Keratinocyte (primary cell): ENCODE measurements at regions not wholly inside any gene's neighbourhood (a gene's known extent, or its start where the extent isn't known, plus 50 kb on each side); places are given as distances from the start of the nearest gene placed in this dataset.

Experiments used
- DNase-seq: peaks from one replicate; pipeline ENCODE4 v3.0.0-alpha.2; 2011; ENCODE audit warnings: low read depth, missing footprints, low spot score
- FAIRE-seq: peaks from 2 replicates; lab custom pipeline; 2011; peaks lifted over from hg19 to GRCh38; lab: Jason Lieb, UNC
- H2AFZ ChIP-seq: 2 replicates; pipeline ENCODE4 v1.6.0; 2012; ENCODE audit warnings: low read length, control low read depth, inconsistent platforms; ENCODE audit not compliant: control insufficient read depth
- H3K27ac ChIP-seq: 2 replicates; pipeline ENCODE4 v1.5.1; 2011; ENCODE audit warnings: low read length; ENCODE audit not compliant: control insufficient read depth, insufficient read depth
- H3K27me3 ChIP-seq: 3 replicates; pipeline ENCODE4 v1.6.0; 2011; ENCODE audit warnings: low read length; ENCODE audit not compliant: control insufficient read depth, insufficient read depth; ENCODE audit errors: extremely low read depth
- H3K36me3 ChIP-seq, 2 experiments: 2 replicates in 1 of 2; 3 replicates in 1 of 2; pipeline ENCODE4 v1.5.1; 2011; ENCODE audit warnings: low read length in 2 of 2, mild to moderate bottlenecking in 1 of 2; ENCODE audit not compliant: control insufficient read depth in 2 of 2, insufficient read depth in 2 of 2; ENCODE audit errors: extremely low read depth in 1 of 2
- H3K4me1 ChIP-seq: 3 replicates; pipeline ENCODE4 v1.5.1; 2011; ENCODE audit warnings: low read length; ENCODE audit not compliant: control insufficient read depth, insufficient read depth; ENCODE audit errors: extremely low read depth
- H3K4me2 ChIP-seq: 3 replicates; pipeline ENCODE4 v1.6.0; 2011; ENCODE audit warnings: low read depth, low read length; ENCODE audit not compliant: control insufficient read depth, insufficient read depth; ENCODE audit errors: extremely low read depth
- H3K4me3 ChIP-seq, 3 experiments: fragments of 200-600 bp in 1 of 3; sonication (generic) in 1 of 3; 2 replicates in 2 of 3; 3 replicates in 1 of 3; pipeline ENCODE4 v1.5.1; 2011 to 2016; ENCODE audit warnings: low read length in 3 of 3, mild to moderate bottlenecking in 3 of 3, control low read depth in 2 of 3, inconsistent platforms in 1 of 3, low read depth in 1 of 3, mixed read lengths in 1 of 3, mixed run types in 1 of 3, moderate library complexity in 1 of 3; ENCODE audit not compliant: control insufficient read depth in 2 of 3, insufficient read depth in 2 of 3; ENCODE audit errors: extremely low read depth in 1 of 3
- H3K79me2 ChIP-seq: 2 replicates; pipeline ENCODE4 v1.6.0; 2012; ENCODE audit warnings: low read length; ENCODE audit not compliant: control insufficient read depth, insufficient read depth
- H3K9ac ChIP-seq: 3 replicates; pipeline ENCODE4 v1.6.0; 2011; ENCODE audit warnings: low read length; ENCODE audit not compliant: control insufficient read depth, insufficient read depth; ENCODE audit errors: extremely low read depth
- H3K9me1 ChIP-seq: 3 replicates; pipeline ENCODE4 v1.6.0; 2011; ENCODE audit warnings: low read length; ENCODE audit not compliant: control insufficient read depth, insufficient read depth; ENCODE audit errors: extremely low read depth
- H3K9me3 ChIP-seq: 2 replicates; pipeline ENCODE4 v1.5.1; 2012; ENCODE audit warnings: low read depth, low read length; ENCODE audit not compliant: control insufficient read depth
- H4K20me1 ChIP-seq: 3 replicates; pipeline ENCODE4 v1.6.0; 2011; ENCODE audit warnings: low read length; ENCODE audit not compliant: control insufficient read depth, insufficient read depth; ENCODE audit errors: extremely low read depth
- EZH2 ChIP-seq: IDR thresholded peaks from one replicate; pipeline ENCODE4 v1.6.1; 2012; ENCODE audit warnings: inconsistent platforms, mild to moderate bottlenecking, low read length, moderate library complexity
- dilution Hi-C: fragments of 300-500 bp; cut with MboI; formaldehyde crosslinking; loops from one replicate; pipeline ENCODE4 v1.7.0; 2020; ENCODE audit warnings: low sequenced_read_pairs; ENCODE audit not compliant: extremely low pct_ligation_motif_present
- TF ChIP-seq, protein P1 (sequence below), 3 experiments: IDR thresholded peaks in 1 of 3; conservative IDR thresholded peaks in 1 of 3; optimal IDR thresholded peaks in 1 of 3; 2 replicates in 2 of 3; 3 replicates in 1 of 3; pipeline versions ENCODE3 to v1.5.1; 2011; ENCODE audit warnings: low read length in 3 of 3, mild to moderate bottlenecking in 3 of 3, moderate library complexity in 2 of 3, control low read depth in 1 of 3, inconsistent platforms in 1 of 3; ENCODE audit not compliant: insufficient read depth in 2 of 3; ENCODE audit errors: extremely low read depth in 1 of 3

DNA sequence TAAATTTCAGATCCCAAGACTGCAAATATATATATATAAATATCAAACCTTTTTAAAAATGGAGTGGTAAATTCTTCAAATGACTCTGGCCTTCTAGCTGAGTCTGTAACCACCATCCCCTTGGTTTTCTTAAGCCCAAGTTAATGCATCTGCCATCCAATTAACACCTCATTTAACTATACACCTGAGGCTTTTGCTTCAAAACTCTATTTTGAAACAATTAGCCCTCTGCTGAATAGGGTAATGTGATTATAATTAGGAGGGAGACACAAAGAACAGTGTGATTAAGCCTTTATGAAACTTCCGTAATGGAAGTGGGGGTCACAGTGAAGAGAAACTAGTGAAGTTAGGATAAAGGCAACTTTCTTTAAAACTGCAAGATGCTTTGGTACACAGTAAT lies 83.6 kb downstream of the GPR37 start:
- Histone ChIP-seq H2AFZ (no peak overlapping the region), H3K36me3 (no peaks in the 10 kb centered on the region), H3K9me3 (no peaks in the 10 kb centered on the region), H3K27me3 (no peaks in the 10 kb centered on the region), H3K27ac (no peak overlapping the region), H4K20me1 (no peaks in the 10 kb centered on the region), H3K4me2 (no peak overlapping the region), H3K9me1 (no peaks in the 10 kb centered on the region), H3K79me2 (no peaks in the 10 kb centered on the region), H3K4me3 (no peak overlapping the region), H3K4me1 (no peaks in the 10 kb centered on the region), H3K9ac (no peak overlapping the region)
- DNase-seq (no peak), FAIRE-seq (no peak)
- no peak for TF ChIP-seq EZH2
- TF ChIP-seq, protein P1, sequence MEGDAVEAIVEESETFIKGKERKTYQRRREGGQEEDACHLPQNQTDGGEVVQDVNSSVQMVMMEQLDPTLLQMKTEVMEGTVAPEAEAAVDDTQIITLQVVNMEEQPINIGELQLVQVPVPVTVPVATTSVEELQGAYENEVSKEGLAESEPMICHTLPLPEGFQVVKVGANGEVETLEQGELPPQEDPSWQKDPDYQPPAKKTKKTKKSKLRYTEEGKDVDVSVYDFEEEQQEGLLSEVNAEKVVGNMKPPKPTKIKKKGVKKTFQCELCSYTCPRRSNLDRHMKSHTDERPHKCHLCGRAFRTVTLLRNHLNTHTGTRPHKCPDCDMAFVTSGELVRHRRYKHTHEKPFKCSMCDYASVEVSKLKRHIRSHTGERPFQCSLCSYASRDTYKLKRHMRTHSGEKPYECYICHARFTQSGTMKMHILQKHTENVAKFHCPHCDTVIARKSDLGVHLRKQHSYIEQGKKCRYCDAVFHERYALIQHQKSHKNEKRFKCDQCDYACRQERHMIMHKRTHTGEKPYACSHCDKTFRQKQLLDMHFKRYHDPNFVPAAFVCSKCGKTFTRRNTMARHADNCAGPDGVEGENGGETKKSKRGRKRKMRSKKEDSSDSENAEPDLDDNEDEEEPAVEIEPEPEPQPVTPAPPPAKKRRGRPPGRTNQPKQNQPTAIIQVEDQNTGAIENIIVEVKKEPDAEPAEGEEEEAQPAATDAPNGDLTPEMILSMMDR (optimal IDR thresholded peaks at IDR 0.05 in 1 of 3, IDR thresholded peaks at IDR 0.05 in 1 of 3, conservative IDR thresholded peaks at IDR 0.05 in 1 of 3; ENCODE audit: extremely low read depth in 1 of 3, insufficient read depth in 2 of 3, low read length in 3 of 3): no peak
- dilution Hi-C loops: no loop called here

DNA sequence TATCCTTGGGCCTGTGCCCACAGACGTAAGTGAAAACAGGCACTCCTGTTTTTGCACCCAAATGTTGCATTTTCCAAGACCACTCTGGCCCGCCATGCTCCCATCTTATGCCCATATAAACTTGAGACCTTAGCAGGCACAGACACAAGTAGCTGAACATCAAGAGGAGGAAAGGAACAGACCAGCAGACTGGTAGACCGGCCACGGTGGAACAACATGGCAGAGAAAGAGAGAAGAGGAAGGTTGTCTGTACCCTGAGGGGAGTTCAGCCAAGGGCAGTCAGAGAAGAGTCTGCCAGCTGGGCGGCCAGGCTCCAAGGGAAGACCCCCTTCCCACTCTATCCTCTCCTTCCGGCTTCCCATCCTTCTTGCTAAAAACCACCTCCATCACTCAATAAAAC lies 85.3 kb downstream of the GPR37 start:
- Histone ChIP-seq H3K4me3 (no peak overlapping the region), H3K27me3 (no peaks in the 10 kb centered on the region), H3K9ac (no peak overlapping the region), H3K9me3 (no peaks in the 10 kb centered on the region), H3K36me3 (no peaks in the 10 kb centered on the region), H3K27ac (no peak overlapping the region), H3K9me1 (no peaks in the 10 kb centered on the region), H4K20me1 (no peaks in the 10 kb centered on the region), H3K4me1 (no peaks in the 10 kb centered on the region), H3K4me2 (no peak overlapping the region), H3K79me2 (no peaks in the 10 kb centered on the region), H2AFZ (no peak overlapping the region)
- FAIRE-seq (no peak), DNase-seq (no peak)
- dilution Hi-C loops: no loop called here
- TF ChIP-seq EZH2: no peak
- TF ChIP-seq, protein P1 (optimal IDR thresholded peaks at IDR 0.05 in 1 of 3, IDR thresholded peaks at IDR 0.05 in 1 of 3, conservative IDR thresholded peaks at IDR 0.05 in 1 of 3; ENCODE audit: extremely low read depth in 1 of 3, insufficient read depth in 2 of 3, low read length in 3 of 3): no peak
